GM10248 (cell line): ENCODE measurements at regions not wholly inside any gene's neighbourhood (a gene's known extent, or its start where the extent isn't known, plus 50 kb on each side); places are given as distances from the start of the nearest gene placed in this dataset.

Source experiments
- CTCF ChIA-PET: fragments of 300-600 bp; sonication (Branson Sonifier 250); formaldehyde crosslinking; extraction: SDS; loops from one replicate; lab custom pipeline; 2021; ENCODE audit warnings: antibody characterized with exemption; lab: Yijun Ruan, JAX
- POLR2A ChIA-PET: fragments of 350-650 bp; sonication (Branson Sonifier 250); formaldehyde crosslinking; extraction: SDS; loops from one replicate; lab custom pipeline; 2020; ENCODE audit warnings: antibody characterized with exemption; lab: Yijun Ruan, JAX
- DNase-seq: peaks from one replicate; pipeline ENCODE4 v3.0.0; 2012; ENCODE audit errors: extremely low spot score
- TF ChIP-seq, protein P1 (sequence below): IDR thresholded peaks from 2 replicates; pipeline ENCODE4 v1.5.1; 2012; ENCODE audit warnings: mild to moderate bottlenecking, low read depth; ENCODE audit errors: extremely low read depth, missing control alignments, control extremely low read depth

DNA sequence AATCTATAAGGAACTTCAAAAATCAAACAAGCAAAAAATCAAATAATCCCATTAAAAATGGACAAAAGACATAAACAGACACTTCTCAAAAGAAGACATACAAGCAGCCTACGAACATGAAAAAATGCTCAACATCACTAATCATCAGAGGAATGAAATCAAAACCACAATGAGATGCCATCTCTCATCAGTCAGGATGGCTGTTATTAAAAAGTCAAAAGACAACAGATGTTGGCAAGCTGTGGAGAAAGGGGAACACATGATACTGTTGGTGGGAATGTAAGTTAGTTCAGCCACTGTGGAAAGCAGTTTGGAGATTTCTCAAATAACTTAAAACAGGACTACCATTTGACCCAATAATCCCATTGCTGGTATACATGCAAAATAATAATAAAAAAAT lies 226.4 kb downstream of the S1PR1 start:
- TF ChIP-seq, protein P1, sequence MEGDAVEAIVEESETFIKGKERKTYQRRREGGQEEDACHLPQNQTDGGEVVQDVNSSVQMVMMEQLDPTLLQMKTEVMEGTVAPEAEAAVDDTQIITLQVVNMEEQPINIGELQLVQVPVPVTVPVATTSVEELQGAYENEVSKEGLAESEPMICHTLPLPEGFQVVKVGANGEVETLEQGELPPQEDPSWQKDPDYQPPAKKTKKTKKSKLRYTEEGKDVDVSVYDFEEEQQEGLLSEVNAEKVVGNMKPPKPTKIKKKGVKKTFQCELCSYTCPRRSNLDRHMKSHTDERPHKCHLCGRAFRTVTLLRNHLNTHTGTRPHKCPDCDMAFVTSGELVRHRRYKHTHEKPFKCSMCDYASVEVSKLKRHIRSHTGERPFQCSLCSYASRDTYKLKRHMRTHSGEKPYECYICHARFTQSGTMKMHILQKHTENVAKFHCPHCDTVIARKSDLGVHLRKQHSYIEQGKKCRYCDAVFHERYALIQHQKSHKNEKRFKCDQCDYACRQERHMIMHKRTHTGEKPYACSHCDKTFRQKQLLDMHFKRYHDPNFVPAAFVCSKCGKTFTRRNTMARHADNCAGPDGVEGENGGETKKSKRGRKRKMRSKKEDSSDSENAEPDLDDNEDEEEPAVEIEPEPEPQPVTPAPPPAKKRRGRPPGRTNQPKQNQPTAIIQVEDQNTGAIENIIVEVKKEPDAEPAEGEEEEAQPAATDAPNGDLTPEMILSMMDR = no peak
- DNase-seq = no peak
- CTCF ChIA-PET = interaction anchor here (1.3 to 2.1 kb wide), 3 partner anchors 8 to 175 kb away, joined by 4 to 6 read pairs (median 4); no protein-coding TSS in a partner anchor
- POLR2A ChIA-PET = no interaction called here

DNA sequence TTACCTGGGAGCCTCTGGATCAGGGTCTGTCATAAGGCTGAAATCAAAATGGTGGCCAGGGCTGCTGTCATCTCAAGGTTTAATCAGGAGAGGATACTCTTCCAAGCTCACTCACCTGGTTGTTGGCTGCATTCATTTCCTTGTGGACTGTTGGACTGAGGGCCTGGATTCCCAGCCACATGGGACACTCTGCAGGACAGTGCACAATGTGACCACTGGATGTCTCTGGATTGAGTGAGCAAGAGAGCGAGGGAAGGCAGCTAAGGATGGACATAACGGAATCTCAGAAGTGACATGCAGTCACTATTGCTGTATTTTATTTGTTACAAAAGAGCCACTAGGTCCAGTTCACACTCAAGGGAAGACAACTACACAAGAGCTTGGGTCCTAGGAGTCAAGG lies 229.1 kb downstream of the S1PR1 start:
- CTCF ChIA-PET = interaction anchor here (1.1 to 1.3 kb wide), 2 partner anchors 9 to 17 kb away, joined by 4 read pairs; no protein-coding TSS in a partner anchor
- TF ChIP-seq, protein P1 = no peak
- DNase-seq = no peak
- POLR2A ChIA-PET = no interaction called here

DNA sequence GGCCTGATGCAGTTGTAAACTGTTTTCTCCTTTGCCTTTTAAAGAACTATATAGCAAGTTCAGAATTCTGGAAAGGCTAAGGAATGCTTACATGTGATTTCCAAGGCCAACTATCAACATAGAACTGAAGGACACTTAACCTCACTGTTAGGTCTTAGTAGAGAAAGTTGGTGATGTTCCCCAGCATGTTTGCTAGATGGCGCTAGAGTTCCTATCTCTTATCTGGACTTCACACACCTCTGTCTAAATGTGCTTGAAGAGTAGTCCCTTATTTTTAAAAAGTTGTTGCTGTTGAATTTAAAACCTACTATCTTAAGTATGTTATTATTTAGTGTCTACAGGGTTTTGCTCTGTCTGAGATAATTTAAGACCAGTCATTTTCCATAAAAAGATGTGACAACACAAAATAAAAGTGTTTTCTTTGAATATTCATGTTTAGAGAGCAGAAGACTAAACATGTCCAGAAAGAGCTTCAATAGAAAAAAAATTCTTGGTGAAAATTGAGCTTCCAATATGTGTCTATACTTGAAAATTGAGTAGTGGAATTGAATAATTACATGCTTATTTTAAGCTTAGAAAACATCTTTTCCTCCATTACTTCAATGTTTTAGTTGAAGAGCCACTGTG lies 237.3 kb downstream of the S1PR1 start:
- ChIA-PET CTCF (interaction anchor here (1.0 to 4.0 kb wide), 14 partner anchors 8 to 186 kb away, joined by 3 to 26 read pairs (median 4); no protein-coding TSS in a partner anchor), POLR2A (no interaction called here)
- TF ChIP-seq, protein P1 = no peak
- peak; percentile 17 for DNase-seq

DNA sequence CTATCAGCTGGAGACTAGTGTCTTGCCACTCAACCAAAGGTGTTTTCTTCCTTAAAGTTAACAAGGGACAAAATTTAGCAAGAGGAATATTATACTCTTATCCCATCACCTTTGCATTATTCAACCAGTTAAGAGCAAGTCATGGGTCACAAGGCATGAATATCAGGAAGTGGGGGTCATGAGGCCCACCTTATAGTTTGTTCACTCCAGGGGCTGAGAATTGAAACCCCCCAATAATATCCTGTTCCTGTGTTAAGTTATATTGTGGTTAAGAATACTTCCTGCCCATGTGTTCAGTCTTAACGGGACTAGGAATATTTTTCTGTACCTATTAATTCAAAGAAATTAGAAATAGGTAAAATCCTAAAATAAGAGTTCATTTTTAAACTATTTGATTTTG lies 239.7 kb downstream of the S1PR1 start:
- ChIA-PET POLR2A (no interaction called here), CTCF (interaction anchor here (1.8 kb wide), 1 partner anchor 29 kb away, joined by 11 read pairs; no protein-coding TSS in a partner anchor)
- no peak for DNase-seq
- TF ChIP-seq, protein P1 = no peak

DNA sequence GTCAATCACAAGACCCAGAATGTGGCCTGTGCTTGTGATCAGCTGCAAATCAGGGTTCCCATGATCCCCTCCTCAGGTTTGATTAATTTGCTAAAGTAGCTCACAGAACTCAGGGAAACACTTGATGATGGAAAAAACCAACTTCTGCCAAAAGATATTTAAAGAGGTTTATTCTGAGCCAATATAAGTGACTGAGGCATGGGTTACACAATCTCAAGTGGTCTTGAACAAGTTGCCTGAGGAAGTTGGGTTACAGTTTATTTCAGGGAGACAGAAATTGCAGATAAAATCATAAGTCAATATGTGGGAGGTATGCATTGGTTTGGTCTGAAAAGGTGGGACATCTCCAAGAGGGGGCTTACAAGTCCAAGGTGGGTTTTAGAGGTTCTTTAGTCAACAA lies 243.1 kb downstream of the S1PR1 start:
- no peak for DNase-seq
- ChIA-PET POLR2A (no interaction called here), CTCF (interaction anchor here (1.8 kb wide), 1 partner anchor 26 kb away, joined by 5 read pairs; no protein-coding TSS in a partner anchor)
- TF ChIP-seq, protein P1 = no peak

DNA sequence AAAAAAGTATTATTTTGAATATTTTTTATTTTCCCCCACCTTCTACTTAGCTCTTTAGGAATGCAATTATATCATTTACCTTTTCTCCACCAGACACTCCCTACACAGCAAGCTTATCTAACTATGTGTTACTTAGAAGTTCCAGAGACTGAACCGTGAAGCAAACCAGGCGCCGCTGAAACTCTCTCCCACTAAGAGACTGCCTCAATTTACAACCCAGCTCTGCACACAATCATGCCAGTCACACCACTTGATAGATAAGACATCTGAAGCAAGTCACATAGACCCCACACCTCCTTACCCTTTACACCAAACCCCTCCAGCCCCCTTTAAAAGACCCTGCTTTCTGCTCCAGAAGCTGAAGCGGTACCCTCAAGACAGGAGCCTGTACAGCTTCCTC lies 245.5 kb downstream of the S1PR1 start:
- ChIA-PET POLR2A (no interaction called here), CTCF (interaction anchor here (1.1 to 6.0 kb wide), 7 partner anchors 8 to 40 kb away, joined by 3 to 39 read pairs (median 4); no protein-coding TSS in a partner anchor)
- TF ChIP-seq, protein P1 = no peak
- DNase-seq = no peak
